Breast epithelium (tissue), 4 donors: ENCODE measurements at regions not wholly inside any gene's neighbourhood (a gene's known extent, or its start where the extent isn't known, plus 50 kb on each side); places are given as distances from the start of the nearest gene placed in this dataset.

Experiments
- DNase-seq, 2 donors: peaks; one replicate each; pipeline ENCODE4 v3.0.0-alpha.2; 2019; ENCODE audit warnings: low spot score in 2 of 2
- H3K27ac ChIP-seq, 2 donors: fragments of 200-600 bp; sonication (generic) in 1 of 2; one replicate each; pipeline ENCODE4 v1.5.1; 2016 to 2019; ENCODE audit warnings: mild to moderate bottlenecking in 1 of 2
- H3K27me3 ChIP-seq, 2 donors: fragments of 200-600 bp; sonication (generic) in 1 of 2; one replicate each; pipeline versions ENCODE4 v1.5.1 to v1.6.0; 2017 to 2019; ENCODE audit warnings: control low read depth in 1 of 2, mild to moderate bottlenecking in 1 of 2
- H3K36me3 ChIP-seq: fragments of 200-600 bp; one replicate; pipeline ENCODE4 v1.5.1; 2019
- H3K4me1 ChIP-seq, 2 donors: fragments of 200-600 bp; sonication (generic); one replicate each; pipeline ENCODE4 v1.5.1; 2016 to 2019; ENCODE audit warnings: control low read depth in 1 of 2
- H3K4me3 ChIP-seq, 3 donors: fragments of 200-600 bp; sonication (generic); 1 replicate in 2 of 3; 2 replicates in 1 of 3; pipeline ENCODE4 v1.5.1; 2016 to 2019; ENCODE audit warnings: mild to moderate bottlenecking in 3 of 3, moderate library complexity in 2 of 3
- H3K9me3 ChIP-seq, 2 donors: fragments of 200-600 bp; sonication (generic) in 1 of 2; one replicate each; pipeline ENCODE4 v1.5.1; 2016 to 2019; ENCODE audit warnings: control low read depth in 1 of 2
- POLR2A ChIP-seq: fragments of 450-650 bp; IDR thresholded peaks from one replicate; pipeline ENCODE4 v1.6.1; 2016; ENCODE audit warnings: antibody characterized with exemption, mild to moderate bottlenecking, moderate library complexity
- POLR2AphosphoS5 ChIP-seq, 3 donors: sonication (generic); formaldehyde crosslinking; IDR thresholded peaks; one replicate each; pipeline ENCODE4 v1.6.1; 2017; ENCODE audit warnings: antibody characterized with exemption in 3 of 3
- intact Hi-C: fragments of 100-400 bp; cut with DNase I; formaldehyde crosslinking; loops from one replicate; pipeline ENCODE4 v1.15.1; 2023; ENCODE audit warnings: low total_unique reads
- TF ChIP-seq, protein P1 (sequence below), 3 donors: fragments of 450-650 bp; IDR thresholded peaks; one replicate each; pipeline ENCODE4 v1.5.1; 2016 to 2017; ENCODE audit warnings: antibody characterized with exemption in 3 of 3, mild to moderate bottlenecking in 3 of 3, moderate library complexity in 3 of 3

DNA sequence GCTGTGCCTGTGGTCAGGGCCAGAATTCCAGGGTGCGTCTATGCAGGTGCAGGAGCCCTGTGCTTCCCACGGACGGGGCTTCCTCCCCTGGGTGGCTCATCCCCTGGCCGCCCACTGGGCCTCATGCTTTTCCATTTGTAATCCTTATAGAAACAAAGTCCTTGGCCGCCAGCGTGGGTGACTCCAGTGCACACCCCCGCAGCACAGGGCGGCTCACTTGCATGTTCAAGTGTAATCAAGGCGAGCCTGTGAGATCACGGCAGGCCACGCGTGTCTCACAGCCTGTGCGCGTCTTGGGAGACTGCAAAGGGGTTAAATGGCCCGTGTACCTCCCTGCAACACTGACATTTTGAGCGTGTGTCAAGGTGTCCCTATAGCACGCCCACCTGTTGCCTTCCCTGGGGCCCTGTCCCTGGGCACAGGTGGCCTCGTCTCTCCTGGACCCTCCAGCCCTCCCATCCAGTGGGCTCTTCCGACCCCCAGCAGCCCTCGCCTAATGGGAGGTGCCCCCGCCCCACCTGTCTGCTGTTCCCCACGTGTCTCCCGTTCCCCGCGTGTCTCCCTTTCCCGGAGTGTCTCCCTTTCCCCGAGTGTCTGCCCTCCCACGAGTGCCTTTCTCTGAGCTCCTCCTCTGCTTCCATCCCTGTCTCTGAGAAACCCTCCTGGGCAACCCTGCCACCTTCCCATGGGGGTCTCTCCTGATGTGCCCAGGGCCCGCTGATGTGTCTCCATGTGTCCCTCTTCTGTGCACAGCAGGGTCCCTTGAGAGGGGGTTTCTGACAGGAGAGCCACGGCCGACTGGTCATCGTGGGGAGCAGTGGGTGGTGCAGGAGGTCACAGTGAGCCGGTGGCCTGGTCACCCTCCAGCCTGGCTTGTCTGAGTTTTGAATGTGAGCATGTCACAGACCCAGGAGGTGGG, 1215.3 kb downstream of the BRD1 start:
- TF ChIP-seq, protein P1, sequence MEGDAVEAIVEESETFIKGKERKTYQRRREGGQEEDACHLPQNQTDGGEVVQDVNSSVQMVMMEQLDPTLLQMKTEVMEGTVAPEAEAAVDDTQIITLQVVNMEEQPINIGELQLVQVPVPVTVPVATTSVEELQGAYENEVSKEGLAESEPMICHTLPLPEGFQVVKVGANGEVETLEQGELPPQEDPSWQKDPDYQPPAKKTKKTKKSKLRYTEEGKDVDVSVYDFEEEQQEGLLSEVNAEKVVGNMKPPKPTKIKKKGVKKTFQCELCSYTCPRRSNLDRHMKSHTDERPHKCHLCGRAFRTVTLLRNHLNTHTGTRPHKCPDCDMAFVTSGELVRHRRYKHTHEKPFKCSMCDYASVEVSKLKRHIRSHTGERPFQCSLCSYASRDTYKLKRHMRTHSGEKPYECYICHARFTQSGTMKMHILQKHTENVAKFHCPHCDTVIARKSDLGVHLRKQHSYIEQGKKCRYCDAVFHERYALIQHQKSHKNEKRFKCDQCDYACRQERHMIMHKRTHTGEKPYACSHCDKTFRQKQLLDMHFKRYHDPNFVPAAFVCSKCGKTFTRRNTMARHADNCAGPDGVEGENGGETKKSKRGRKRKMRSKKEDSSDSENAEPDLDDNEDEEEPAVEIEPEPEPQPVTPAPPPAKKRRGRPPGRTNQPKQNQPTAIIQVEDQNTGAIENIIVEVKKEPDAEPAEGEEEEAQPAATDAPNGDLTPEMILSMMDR (IDR thresholded peaks at IDR 0.05): no peak
- TF ChIP-seq POLR2A (no peak), POLR2AphosphoS5 (IDR thresholded peaks at IDR 0.05) (no peak)
- H3K36me3 ChIP-seq: no peaks in the 10 kb centered on the region
- intact Hi-C loops: no loop called here
- H3K27me3 ChIP-seq: no peaks in the 10 kb centered on the region
- no peak overlapping the region for H3K4me3 ChIP-seq
- DNase-seq: no peak
- H3K9me3 ChIP-seq: peaks cover 9 to 13% of the 10 kb centered on the region in 2 donors
- no peaks in the 10 kb centered on the region for H3K4me1 ChIP-seq
- H3K27ac ChIP-seq: no peak overlapping the region

DNA sequence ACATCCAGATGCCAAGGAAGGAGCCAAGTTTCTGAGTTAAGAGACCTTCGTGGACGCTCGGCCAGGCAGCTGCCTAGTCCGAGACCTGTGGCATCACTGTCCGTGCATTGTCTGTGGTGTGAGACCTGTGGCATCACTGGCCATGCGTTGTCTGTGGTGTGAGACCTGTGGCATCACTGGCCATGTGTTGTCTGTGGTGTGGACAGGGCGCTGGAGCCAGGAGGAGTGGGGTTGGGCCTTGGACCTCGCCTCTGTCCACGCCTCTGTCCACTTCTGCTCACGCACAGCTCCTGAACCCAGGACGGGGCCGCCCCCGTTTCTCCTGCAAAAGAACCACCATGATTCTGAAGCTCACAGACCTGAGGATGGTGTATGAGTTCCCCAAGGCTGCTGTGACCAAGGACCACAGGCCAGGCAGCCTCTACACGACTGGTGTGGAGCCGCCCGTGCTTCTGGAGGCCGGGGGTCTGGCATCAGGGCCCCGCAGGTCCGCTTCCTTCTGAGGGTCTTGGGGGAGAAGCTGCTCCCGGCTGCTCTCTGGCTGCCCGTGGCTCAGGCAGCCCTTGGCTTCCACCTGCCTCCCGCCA, 1218.3 kb downstream of the BRD1 start:
- Histone ChIP-seq H3K27ac (no peak overlapping the region), H3K36me3 (no peaks in the 10 kb centered on the region), H3K27me3 (no peaks in the 10 kb centered on the region), H3K4me1 (no peaks in the 10 kb centered on the region), H3K4me3 (no peak overlapping the region), H3K9me3 (peaks cover 9 to 15% of the 10 kb centered on the region in 2 donors)
- no peak for DNase-seq
- intact Hi-C loops: loop anchor here (2.0 kb wide), 1 partner anchor 33 kb away; no protein-coding TSS in a partner anchor
- TF ChIP-seq POLR2A: no peak
- TF ChIP-seq, protein P1 (IDR thresholded peaks at IDR 0.05): no peak

DNA sequence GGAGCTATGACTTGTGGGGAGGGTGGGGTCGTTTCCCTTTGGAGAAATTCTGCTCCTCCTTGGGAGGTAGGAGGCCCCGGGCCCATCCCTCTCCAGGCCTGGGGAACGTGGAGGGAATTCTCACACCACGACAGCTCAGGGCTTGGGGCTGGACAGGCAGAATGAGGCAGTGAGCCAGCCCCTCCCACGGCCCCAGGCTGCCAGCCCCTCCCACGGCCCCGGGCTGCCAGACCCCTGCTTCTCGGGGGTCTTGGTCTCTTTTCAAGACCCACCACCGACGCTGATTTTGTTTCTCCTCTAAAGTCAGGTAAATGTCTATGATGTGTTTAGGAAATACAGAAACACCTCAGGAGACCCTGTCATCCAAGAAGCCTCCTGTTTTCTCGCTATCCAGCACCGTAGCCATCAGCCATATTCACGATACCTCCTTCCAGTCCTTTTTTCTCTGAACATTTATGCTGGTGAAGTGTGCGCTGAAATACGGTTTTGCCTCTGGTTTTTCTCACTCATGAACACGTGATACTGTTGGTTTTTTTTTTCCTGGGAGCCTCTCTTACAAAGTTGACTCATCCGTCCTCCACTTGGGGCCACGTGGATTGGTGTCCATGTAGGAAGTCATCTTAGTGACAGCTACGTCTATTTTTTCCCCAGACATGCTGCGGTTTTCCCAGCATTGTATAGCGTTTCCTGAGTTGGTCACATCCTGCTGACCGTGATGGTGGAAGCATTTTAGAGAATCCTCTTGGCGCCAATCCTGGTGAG, 1219.6 kb downstream of the BRD1 start:
- TF ChIP-seq, protein P1 (IDR thresholded peaks at IDR 0.05): no peak
- Histone ChIP-seq H3K9me3 (peaks cover 9 to 15% of the 10 kb centered on the region in 2 donors), H3K27me3 (no peaks in the 10 kb centered on the region), H3K36me3 (no peaks in the 10 kb centered on the region), H3K4me3 (no peak overlapping the region), H3K4me1 (no peaks in the 10 kb centered on the region), H3K27ac (no peak overlapping the region)
- no peak for DNase-seq
- intact Hi-C loops: loop anchor here (2.0 kb wide), 1 partner anchor 31 kb away; no protein-coding TSS in a partner anchor

DNA sequence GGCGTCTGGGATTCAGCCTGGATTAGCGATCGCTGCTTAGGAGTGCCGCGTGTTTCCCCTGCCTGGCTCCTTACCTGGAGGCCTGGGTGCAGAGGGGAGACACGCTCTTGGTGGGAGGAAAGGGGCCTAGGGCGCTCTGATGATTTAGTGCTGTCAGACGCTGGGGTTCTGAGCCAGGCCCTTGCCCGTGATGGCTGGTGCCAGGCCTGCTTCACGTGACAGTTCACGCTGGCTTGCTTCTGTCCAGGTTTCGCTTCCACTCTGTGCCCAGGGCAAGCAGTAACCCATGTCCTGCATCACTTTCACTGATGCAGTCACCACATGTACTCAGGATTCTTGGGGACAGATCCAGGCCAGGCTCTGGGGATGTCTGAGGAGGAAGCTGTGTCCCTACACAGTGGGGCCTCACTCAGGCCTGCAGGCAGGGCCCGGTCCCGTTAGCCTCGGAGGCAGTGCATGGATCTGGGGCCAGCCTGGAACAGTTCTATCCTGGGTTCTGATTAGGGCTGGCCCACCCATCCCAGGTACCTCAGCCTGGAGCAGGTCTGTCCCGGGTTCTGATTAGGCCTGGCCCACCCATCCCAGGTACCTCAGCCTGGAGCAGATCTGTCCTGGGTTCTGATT, 1220.9 kb downstream of the BRD1 start:
- Histone ChIP-seq H3K36me3 (no peaks in the 10 kb centered on the region), H3K9me3 (peaks cover 8 to 11% of the 10 kb centered on the region in 2 donors), H3K27me3 (no peaks in the 10 kb centered on the region), H3K4me3 (no peak overlapping the region), H3K27ac (no peak overlapping the region), H3K4me1 (no peaks in the 10 kb centered on the region)
- intact Hi-C loops: no loop called here
- TF ChIP-seq, protein P1 (IDR thresholded peaks at IDR 0.05): no peak
- no peak for TF ChIP-seq POLR2A
- no peak for TF ChIP-seq POLR2AphosphoS5 (IDR thresholded peaks at IDR 0.05)
- DNase-seq: no peak
